Stimulated activated CD8-positive, alpha-beta memory T cell treated with anti-CD3 and anti-CD28 coated beads, Interleukin-7, amount 100 ng/mL, for 48 hours (primary cell): ENCODE measurements at regions not wholly inside any gene's neighbourhood (a gene's known extent, or its start where the extent isn't known, plus 50 kb on each side); places are given as distances from the start of the nearest gene placed in this dataset.
"Not testable (repeated sequence)": the region's sequence is repeated elsewhere in the genome, so short reads cannot be mapped to it uniquely, and the experiment has no call there.

Experiments used
- DNase-seq, 2 donors: peaks; one replicate each; pipeline ENCODE4 v3.0.0-alpha.2; 2020; ENCODE audit warnings: low read depth in 1 of 2; ENCODE audit errors: extremely low read depth in 1 of 2

DNA sequence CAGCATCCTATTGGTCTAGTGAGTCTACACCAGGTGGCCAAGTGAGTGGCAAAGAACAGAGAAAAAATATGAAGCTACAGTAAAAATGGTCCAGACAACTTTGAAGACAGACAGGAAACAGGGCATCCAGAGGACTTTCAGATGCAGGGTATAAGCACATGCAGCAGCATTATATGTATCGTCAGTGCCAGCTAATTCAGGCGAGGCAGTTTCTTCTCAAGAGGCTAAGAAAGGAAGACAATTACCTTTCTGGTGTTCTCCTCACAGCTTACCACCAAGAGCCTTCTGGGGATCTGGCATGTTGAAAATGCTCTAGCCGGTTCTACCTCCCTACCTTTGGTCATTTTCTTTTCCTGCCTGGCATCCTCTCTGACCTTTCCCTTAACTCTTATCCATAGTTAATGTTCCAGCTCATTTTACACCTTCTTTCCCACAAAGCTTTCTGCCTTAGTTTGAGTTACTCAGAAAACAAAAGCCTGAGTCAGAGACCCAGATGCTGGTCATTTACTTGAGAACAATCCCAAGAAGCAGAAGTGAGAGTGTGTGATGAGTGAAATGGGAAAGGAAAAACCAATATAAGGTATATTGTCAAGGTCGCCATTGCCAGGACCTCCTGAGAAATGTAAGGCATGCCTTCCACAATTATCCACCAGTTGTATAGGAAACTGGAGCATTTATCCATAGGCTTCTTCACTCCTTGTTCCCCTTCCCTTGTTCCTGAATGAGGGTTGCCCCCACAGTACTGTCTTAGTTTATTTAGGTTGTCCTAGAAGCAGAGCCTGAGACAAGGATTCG, 444.1 kb downstream of the PLPP3 start:
- DNase-seq: no peak

- no peak for DNase-seq
Measured at GRCh38 chr1:56133522-56134472, 445.6 kb downstream of the PLPP3 start.

GRCh38 chr1:56132520-56132919, 446.8 kb downstream of the PLPP3 start:
- no peak for DNase-seq

GRCh38 chr1:56129837-56130236, 449.5 kb downstream of the PLPP3 start:
- DNase-seq: no peak

- no peak for DNase-seq
Measured at GRCh38 chr1:56125316-56125715, 454.0 kb downstream of the PLPP3 start.

DNA sequence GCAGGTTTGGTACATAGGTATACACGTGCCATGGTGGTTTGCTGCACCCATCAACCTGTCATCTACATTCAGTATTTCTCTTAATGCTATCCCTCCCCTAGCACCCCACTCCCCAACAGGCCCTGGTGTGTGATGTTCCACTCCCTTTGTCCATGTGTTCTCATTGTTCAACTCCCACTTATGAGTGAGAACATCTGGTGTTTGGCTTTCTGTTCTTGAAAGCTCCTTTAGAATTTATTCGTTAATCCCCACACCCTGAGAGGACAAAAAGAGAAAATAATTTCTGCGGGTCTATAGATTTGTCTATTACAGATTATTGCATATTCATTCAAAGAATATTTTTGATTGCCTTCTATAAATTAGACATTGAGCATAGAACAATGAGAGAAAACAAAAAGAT, 455.5 kb downstream of the PLPP3 start:
- DNase-seq: no peak

DNA sequence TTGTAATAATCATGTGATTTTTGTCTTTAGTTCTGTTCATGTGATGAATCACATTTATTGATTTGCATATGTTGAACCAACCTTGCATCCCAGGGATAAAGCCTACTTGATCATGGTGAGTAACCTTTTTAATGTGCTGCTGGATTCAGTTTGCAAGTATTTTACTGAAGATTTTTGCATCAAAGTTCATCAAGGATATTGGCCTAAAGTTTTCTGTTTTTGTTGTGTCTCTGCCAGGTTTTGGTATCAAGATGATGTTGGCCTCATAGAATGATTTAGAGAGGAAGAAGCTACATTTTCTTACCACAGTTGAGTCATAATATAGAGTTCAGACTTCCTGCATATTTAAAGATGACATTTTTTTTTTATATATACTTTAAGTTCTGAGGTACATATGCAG, 455.9 kb downstream of the PLPP3 start:
- DNase-seq: no peak

GRCh38 chr1:56120021-56120420, 459.3 kb downstream of the PLPP3 start:
- DNase-seq: no peak

GRCh38 chr1:56118676-56119075, 460.7 kb downstream of the PLPP3 start:
- DNase-seq: not testable (repeated sequence)

- DNase-seq: no peak
Measured at GRCh38 chr1:56115701-56116100, 463.7 kb downstream of the PLPP3 start.

DNA sequence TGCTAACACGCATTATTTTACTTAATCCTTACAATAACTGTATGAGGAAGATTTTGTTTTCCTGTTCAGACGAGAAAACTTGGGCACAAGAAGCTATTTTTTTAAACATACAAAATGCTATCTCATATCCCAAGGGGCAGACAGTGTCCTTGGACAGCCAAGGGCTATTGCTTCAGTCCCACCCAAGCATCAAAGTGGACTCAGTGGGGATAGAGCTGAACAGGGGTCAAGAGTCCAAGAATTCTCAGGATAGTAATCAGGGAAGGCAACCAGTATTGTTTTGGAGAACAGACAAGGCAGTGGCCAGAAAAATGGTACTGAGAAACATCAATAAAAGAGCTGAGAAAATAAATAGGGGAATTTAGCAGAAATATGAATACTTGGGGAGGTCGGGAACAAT, 465.7 kb downstream of the PLPP3 start:
- no peak for DNase-seq

DNA sequence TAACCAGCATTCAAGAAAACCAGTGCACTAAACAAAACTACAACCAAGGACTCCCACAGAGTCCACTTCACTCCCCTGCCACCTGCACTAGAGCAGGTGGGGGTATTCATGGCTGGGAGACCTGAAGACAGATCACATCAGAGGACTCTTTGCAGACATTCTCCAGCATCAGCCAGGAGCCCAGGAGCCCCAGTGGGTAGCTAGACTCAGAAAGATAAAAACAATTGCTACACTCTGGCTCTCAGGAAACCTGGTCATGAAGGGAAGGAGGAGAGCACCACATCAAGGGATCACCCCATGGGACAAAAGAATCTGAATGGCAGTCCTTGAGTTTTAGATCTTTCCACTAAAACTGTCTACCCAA, 472.1 kb downstream of the PLPP3 start:
- DNase-seq: no peak

DNA sequence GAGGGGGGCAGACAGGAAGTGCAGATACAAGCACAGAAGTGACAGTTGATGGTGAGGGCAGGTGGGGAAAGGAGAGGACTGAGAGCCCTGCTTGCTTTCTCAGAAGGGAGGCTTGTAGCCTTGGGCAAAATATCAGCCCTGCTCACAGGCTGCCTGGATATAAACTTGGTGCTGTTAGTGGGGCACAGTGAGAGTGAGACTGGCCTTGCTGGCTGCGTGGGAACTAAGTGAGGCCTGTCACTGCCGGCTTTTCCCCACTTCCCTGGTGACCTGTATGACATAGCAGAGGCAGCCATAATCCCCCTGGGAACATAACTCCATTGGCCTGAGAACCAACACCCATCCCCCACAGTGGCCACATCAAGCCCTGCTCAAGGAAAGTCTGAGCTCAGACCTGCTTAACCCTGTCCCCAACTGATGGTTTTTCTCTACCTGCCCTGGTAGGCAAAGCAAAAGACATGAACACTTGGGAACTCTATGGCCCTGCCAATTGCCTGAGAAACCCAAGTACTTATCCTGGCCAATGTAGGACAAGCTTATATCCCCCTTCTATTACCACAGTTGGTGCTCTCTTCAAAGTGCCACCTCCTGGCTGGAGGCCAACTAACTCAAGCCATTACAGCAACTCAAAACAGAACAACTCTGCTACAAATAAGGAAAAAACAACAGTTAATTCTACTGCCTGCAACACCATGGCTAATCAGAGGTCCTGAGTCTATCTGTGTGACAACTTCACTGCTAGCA, 472.7 kb downstream of the PLPP3 start:
- no peak for DNase-seq

DNA sequence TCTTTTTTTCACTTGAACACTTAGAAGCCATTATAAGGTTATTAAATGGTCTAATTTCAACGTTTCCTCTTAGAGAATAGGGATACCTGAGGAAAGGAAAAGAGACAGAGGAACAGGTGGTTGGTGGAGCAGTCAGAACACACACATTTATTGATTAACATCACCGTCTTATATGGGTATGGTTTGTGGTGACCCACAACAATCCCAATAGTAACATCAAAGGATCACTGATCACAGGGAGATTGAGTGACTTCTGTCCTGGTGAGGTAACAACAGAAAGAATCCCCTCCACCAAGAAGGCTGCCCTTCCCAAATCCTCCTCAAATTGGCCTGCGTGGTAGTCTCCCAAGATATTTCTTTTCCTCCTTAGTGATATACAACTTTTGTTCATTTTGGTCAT, 474.0 kb downstream of the PLPP3 start:
- no peak for DNase-seq

DNA sequence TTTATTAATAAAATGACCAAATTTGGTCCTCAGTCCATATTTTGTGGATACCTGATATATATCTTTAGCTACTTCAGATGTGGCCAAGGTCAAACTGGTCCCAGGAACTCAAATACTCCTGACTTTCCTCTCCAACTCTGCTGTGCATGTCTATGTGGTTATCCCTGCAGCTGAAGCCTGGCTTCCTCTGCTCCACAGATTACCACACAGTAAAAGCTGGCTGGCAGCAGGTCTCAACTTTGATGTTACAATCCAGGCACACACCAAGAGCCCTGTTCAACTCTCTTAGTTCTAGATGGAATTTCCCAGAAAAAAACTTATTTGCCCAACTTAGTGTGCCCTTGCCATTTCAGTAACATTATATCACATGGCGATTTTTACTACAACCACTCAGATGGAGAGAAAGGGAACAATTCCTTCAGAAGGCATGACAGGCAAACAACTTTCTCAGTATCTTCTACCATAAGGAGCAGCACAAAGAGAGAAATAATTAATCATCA, 479.5 kb downstream of the PLPP3 start:
- no peak for DNase-seq

DNA sequence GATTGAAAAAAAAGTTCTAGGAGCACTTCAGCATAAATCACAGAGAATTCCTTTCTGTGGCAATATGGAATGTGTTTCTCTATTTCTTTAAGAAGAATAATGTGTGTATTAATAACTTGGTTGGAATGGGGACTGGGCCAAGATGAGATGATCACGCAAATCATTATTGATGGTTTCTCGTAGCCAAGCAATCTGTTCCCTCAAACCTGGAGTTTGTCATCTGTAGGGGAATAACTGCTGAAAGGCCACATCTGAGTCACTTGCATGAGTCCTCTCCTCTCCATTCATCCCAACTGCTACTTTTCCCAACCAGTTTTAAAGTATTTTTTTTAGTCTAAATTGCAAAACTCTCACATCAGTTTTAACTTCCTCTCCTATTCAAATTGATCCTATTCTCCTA, 480.4 kb downstream of the PLPP3 start:
- DNase-seq: no peak

DNA sequence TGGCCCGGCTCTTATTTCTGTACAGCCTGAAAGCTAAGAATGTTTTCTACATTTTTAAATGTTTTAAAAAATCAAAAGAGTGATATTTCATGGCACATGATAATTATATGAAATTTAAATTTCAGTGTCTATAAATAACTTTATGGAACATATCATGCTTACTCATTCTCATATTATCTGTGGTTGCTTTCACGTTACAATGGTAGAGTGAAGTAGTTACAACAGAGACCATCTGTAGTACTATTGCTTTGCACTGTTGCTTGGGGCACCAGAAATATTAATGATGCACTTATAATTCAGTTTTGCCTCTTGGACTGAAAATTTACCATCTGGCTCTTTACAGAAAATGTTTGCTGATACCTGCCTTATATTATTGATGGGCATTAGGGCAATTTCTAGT, 481.6 kb downstream of the PLPP3 start:
- DNase-seq: no peak

GRCh38 chr1:56095696-56096665, 483.4 kb downstream of the PLPP3 start:
- no peak for DNase-seq

GRCh38 chr1:56094168-56094567, 485.2 kb downstream of the PLPP3 start:
- no peak for DNase-seq
